Uterus (tissue), 2 donors: ENCODE measurements at regions not wholly inside any gene's neighbourhood (a gene's known extent, or its start where the extent isn't known, plus 50 kb on each side); places are given as distances from the start of the nearest gene placed in this dataset.

Source experiments
- CTCF ChIP-seq, 4 experiments: fragments of 200-600 bp in 2 of 4; fragments of 450-650 bp in 2 of 4; sonication (generic) in 2 of 4; IDR thresholded peaks; one replicate each; pipeline ENCODE4 v1.5.1; 2016 to 2019; ENCODE audit warnings: antibody characterized with exemption in 4 of 4, mild to moderate bottlenecking in 2 of 4, moderate library complexity in 1 of 4
- POLR2A ChIP-seq, 2 donors: fragments of 450-650 bp; IDR thresholded peaks; one replicate each; pipeline ENCODE4 v1.6.1; 2016; ENCODE audit warnings: antibody characterized with exemption in 2 of 2, mild to moderate bottlenecking in 1 of 2, moderate library complexity in 1 of 2

GRCh38 chr2:16085073-16085472 is 144.7 kb downstream of the MYCN start:
- TF ChIP-seq CTCF (IDR thresholded peaks at IDR 0.05) (no peak), POLR2A (IDR thresholded peaks at IDR 0.05) (no peak)
